GM03348 (cell line): ENCODE measurements at regions not wholly inside any gene's neighbourhood (a gene's known extent, or its start where the extent isn't known, plus 50 kb on each side); places are given as distances from the start of the nearest gene placed in this dataset.

Experiments
- DNase-seq: peaks from one replicate; pipeline ENCODE4 v3.0.0; 2012; ENCODE audit warnings: low spot score

DNA sequence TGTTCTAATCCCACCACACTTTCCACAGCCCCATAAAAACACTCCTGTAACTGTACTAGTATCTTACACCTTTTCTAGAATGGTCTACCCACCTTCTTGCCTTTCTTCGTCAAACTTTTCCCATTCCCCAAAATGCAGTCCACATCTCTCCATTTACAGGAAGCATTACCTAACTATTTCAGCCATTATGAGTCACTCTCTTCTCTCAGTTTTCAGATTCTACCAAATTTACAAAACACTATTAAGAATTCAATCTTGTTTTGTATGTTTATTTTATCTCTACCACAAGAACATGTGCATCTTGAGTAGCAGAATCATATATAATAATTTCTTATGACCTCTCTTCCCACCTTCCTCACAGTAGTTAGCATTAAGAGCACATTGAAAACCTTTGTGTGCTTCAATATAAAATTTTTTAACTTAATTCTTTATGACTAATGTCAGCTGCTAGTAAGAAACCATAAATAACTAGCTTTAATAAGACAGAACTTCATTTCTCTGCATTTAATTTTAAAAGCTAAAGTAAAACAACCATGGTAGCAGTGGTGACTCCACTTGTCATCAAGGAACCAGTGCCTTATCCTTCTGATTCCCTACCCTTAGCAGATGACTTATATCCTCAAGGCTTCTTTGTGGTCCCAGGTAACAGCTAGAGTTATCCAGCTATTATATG, 56.6 kb upstream of the MAP2 start:
- no peak for DNase-seq

DNA sequence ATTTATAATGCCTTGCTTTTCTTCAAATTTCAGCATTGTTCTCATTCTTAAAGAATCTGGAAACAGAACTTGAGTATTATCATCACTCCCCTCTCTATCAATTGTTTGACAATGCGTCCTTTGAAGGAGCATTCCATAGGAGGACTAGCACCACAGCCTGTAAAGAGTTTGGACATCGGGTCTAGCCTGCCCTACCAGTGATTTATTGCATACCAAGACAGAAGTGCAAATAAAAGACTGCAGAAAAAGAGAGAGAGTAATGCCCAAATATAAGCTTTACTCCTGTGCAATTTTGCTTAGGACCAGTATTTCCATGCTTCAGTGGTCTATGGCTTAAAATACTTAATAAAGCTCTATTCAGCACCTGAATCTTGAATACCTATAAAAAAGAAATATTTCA, 55.4 kb upstream of the MAP2 start:
- DNase-seq = no peak

DNA sequence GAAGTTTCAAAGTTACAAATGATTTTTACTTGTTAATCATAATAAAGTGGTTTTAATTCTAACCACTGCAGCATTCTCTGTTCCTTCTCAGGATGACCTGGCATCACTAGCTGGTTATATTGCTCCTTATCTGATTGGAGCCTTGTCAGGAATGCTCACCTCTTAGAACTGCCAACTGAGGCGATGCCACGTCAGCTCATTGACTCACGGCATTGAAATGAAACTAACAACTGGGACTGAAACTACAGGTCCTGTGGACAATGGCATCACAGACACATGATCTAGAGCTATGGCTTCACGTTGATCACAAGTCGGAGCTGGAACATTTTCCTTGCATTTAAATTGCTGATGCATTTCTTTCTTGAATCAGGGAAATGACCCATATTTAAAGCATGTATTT, 54.9 kb upstream of the MAP2 start:
- DNase-seq = peak; percentile 70

DNA sequence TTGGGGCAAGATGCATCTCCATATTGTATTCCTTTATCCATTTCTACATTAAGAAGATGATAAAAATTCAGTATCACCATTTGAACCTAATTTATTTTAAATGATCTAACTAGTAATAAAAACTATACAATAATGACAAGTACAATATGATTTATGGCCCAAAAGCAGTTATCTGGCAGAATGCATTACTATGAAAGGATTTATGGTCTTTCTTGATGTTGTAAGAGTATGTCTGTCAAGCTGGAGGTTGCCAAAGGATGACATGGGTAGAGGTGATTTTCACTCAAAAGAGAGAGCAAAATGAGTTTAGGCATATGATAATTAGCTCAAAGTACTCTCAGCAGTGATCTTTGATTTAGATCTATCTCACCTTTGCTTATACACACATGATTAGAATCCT, 54.2 kb upstream of the MAP2 start:
- DNase-seq = no peak

DNA sequence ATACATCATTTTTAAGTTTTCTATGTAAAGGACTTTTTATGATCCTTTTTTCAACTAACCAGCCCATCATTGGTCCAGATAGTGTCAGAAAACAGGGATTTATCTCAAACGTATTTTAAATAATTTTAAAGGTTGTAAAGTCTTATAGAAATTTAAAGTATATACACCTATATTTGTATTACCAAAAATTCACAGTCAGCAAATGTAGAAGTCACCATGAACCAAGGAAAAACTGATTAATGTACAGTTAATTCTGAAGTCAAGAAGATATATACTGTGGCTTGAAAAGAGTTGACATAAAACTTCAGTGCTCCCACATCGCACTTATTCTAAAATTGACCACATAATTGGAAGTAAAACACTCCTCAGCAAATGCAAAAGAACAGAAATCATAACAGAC, 52.4 kb upstream of the MAP2 start:
- DNase-seq = no peak
